Ectodermal cell (in vitro differentiated cells): ENCODE measurements at regions not wholly inside any gene's neighbourhood (a gene's known extent, or its start where the extent isn't known, plus 50 kb on each side); places are given as distances from the start of the nearest gene placed in this dataset.

ENCODE experiments used
- H3K27ac ChIP-seq: 2 replicates; pipeline ENCODE4 v1.7.0; 2013; ENCODE audit warnings: mild to moderate bottlenecking, low read depth, low read length; ENCODE audit not compliant: insufficient read depth, poor library complexity, severe bottlenecking
- H3K27me3 ChIP-seq: 2 replicates; pipeline ENCODE4 v1.7.0; 2013; ENCODE audit warnings: mild to moderate bottlenecking, low read length; ENCODE audit not compliant: insufficient read depth, control insufficient read depth, poor library complexity, severe bottlenecking
- H3K36me3 ChIP-seq: one replicate; pipeline ENCODE4 v1.7.0; 2013; ENCODE audit warnings: low read length; ENCODE audit not compliant: control insufficient read depth, insufficient read depth
- H3K4me1 ChIP-seq: one replicate; pipeline ENCODE4 v1.7.0; 2013; ENCODE audit warnings: low read length; ENCODE audit not compliant: control insufficient read depth, insufficient read depth
- H3K4me3 ChIP-seq: 2 replicates; pipeline ENCODE4 v1.7.0; 2013; ENCODE audit warnings: low read depth, low read length, control low read depth; ENCODE audit not compliant: insufficient read depth
- H3K9me3 ChIP-seq: 2 replicates; pipeline ENCODE4 v1.7.0; 2013; ENCODE audit warnings: mild to moderate bottlenecking, low read length, moderate library complexity; ENCODE audit not compliant: control insufficient read depth
- WGBS, 2 experiments: methylation state at CpG; one replicate each; pipeline ENCODE4 v1.1.7; 2013; ENCODE audit warnings: missing lambda C conversion rate in 2 of 2; 5-methylcytosine and 5-hydroxymethylcytosine counted together

GRCh38 chr13:75061909-75062308, 420.1 kb downstream of the TBC1D4 start:
- no peaks in the 10 kb centered on the region for H3K9me3 ChIP-seq
- H3K4me3 ChIP-seq = no peak overlapping the region
- H3K27ac ChIP-seq = no peak overlapping the region
- no peaks in the 10 kb centered on the region for H3K36me3 ChIP-seq
- H3K4me1 ChIP-seq = no peaks in the 10 kb centered on the region
- no peaks in the 10 kb centered on the region for H3K27me3 ChIP-seq

GRCh38 chr13:75055296-75055695, 426.7 kb downstream of the TBC1D4 start:
- Histone ChIP-seq H3K27me3 (no peaks in the 10 kb centered on the region), H3K9me3 (no peaks in the 10 kb centered on the region)

GRCh38 chr13:75052616-75053015, 429.4 kb downstream of the TBC1D4 start:
- H3K27me3 ChIP-seq = no peaks in the 10 kb centered on the region
- H3K36me3 ChIP-seq = no peaks in the 10 kb centered on the region
- H3K27ac ChIP-seq = no peak overlapping the region
- no peak overlapping the region for H3K4me3 ChIP-seq
- no peaks in the 10 kb centered on the region for H3K4me1 ChIP-seq
- H3K9me3 ChIP-seq = no peaks in the 10 kb centered on the region
- whole genome bisulfite sequencing, 2 experiments = 98 to 99% methylated on average over 5 to 6 of the region's 6 CpGs

More at GRCh38 chr13:75055296-75055695, 426.7 kb downstream of the TBC1D4 start:
- Histone ChIP-seq H3K4me1 (no peaks in the 10 kb centered on the region), H3K4me3 (no peak overlapping the region), H3K27ac (no peak overlapping the region), H3K36me3 (no peaks in the 10 kb centered on the region)

- H3K27me3 ChIP-seq = no peaks in the 10 kb centered on the region
- WGBS, 2 experiments = 94 to 96% methylated on average over 5 of the region's 5 CpGs
- H3K4me3 ChIP-seq = no peak overlapping the region
- no peak overlapping the region for H3K27ac ChIP-seq
- H3K4me1 ChIP-seq = no peaks in the 10 kb centered on the region
- no peaks in the 10 kb centered on the region for H3K9me3 ChIP-seq
- no peaks in the 10 kb centered on the region for H3K36me3 ChIP-seq
Measured at GRCh38 chr13:75050419-75051046, 431.4 kb downstream of the TBC1D4 start.

- H3K4me1 ChIP-seq = no peaks in the 10 kb centered on the region
- 86 to 95% methylated on average over 3 of the region's 3 CpGs for WGBS, 2 experiments
- no peak overlapping the region for H3K4me3 ChIP-seq
Measured at GRCh38 chr13:75049735-75050335, 432.1 kb downstream of the TBC1D4 start.

GRCh38 chr13:75042807-75043206, 439.2 kb downstream of the TBC1D4 start:
- Histone ChIP-seq H3K27ac (no peak overlapping the region), H3K27me3 (no peaks in the 10 kb centered on the region), H3K9me3 (no peaks in the 10 kb centered on the region), H3K4me3 (no peak overlapping the region), H3K4me1 (no peaks in the 10 kb centered on the region), H3K36me3 (no peaks in the 10 kb centered on the region)
- 100% methylated on average over 1 of the region's 1 CpG for WGBS, 2 experiments

More at GRCh38 chr13:75049735-75050335, 432.1 kb downstream of the TBC1D4 start:
- Histone ChIP-seq H3K27ac (no peak overlapping the region), H3K9me3 (no peaks in the 10 kb centered on the region), H3K27me3 (no peaks in the 10 kb centered on the region), H3K36me3 (no peaks in the 10 kb centered on the region)

GRCh38 chr13:75038393-75039113, 443.4 kb downstream of the TBC1D4 start:
- Histone ChIP-seq H3K36me3 (no peaks in the 10 kb centered on the region), H3K27me3 (no peaks in the 10 kb centered on the region), H3K27ac (no peak overlapping the region), H3K4me1 (no peaks in the 10 kb centered on the region), H3K4me3 (no peak overlapping the region), H3K9me3 (no peaks in the 10 kb centered on the region)
- WGBS, 2 experiments = 90 to 93% methylated on average over 1 of the region's 1 CpG

GRCh38 chr13:75025956-75026355, 456.0 kb downstream of the TBC1D4 start:
- no peak overlapping the region for H3K27ac ChIP-seq
- no peaks in the 10 kb centered on the region for H3K36me3 ChIP-seq
- 86 to 91% methylated on average over 2 of the region's 2 CpGs for WGBS, 2 experiments
- no peaks in the 10 kb centered on the region for H3K9me3 ChIP-seq
- no peak overlapping the region for H3K4me3 ChIP-seq
- no peaks in the 10 kb centered on the region for H3K27me3 ChIP-seq
- no peaks in the 10 kb centered on the region for H3K4me1 ChIP-seq

GRCh38 chr13:75024602-75025001, 457.4 kb downstream of the TBC1D4 start:
- H3K9me3 ChIP-seq = no peaks in the 10 kb centered on the region
- WGBS, 2 experiments = 90 to 100% methylated on average over 1 of the region's 1 CpG

GRCh38 chr13:75023609-75024008, 458.4 kb downstream of the TBC1D4 start:
- WGBS, 2 experiments = 93 to 100% methylated on average over 1 of the region's 1 CpG

More at GRCh38 chr13:75024602-75025001, 457.4 kb downstream of the TBC1D4 start:
- no peaks in the 10 kb centered on the region for H3K27me3 ChIP-seq
- H3K27ac ChIP-seq = no peak overlapping the region
- no peaks in the 10 kb centered on the region for H3K4me1 ChIP-seq
- H3K4me3 ChIP-seq = no peak overlapping the region
- H3K36me3 ChIP-seq = no peaks in the 10 kb centered on the region

More at GRCh38 chr13:75023609-75024008, 458.4 kb downstream of the TBC1D4 start:
- H3K27me3 ChIP-seq = no peaks in the 10 kb centered on the region
- no peaks in the 10 kb centered on the region for H3K9me3 ChIP-seq
- no peak overlapping the region for H3K27ac ChIP-seq
- H3K4me3 ChIP-seq = no peak overlapping the region
- no peaks in the 10 kb centered on the region for H3K4me1 ChIP-seq
- H3K36me3 ChIP-seq = no peaks in the 10 kb centered on the region
